SK-N-SH (cell line): ENCODE measurements at regions not wholly inside any gene's neighbourhood (a gene's known extent, or its start where the extent isn't known, plus 50 kb on each side); places are given as distances from the start of the nearest gene placed in this dataset.

Experiments used
- EP300 ChIP-seq, 2 experiments: IDR thresholded peaks; 2 replicates each; pipeline versions ENCODE4 v1.4.0 to v1.6.1; 2012; ENCODE audit warnings: borderline replicate concordance in 1 of 2, low read depth in 1 of 2, low read length in 1 of 2
- JUND ChIP-seq: IDR thresholded peaks from 2 replicates; pipeline ENCODE4 v1.4.0; 2012
- POLR2AphosphoS5 ChIP-seq: IDR thresholded peaks from 2 replicates; pipeline ENCODE4 v1.6.1; 2012; ENCODE audit warnings: low read depth, low read length
- RCOR1 ChIP-seq: fragments of 150-350 bp; IDR thresholded peaks from 2 replicates; pipeline ENCODE4 v1.6.1; 2017; ENCODE audit warnings: antibody characterized with exemption, low read length
- TF ChIP-seq, protein P1 (sequence below): fragments of 200-600 bp; sonication (generic); IDR thresholded peaks from 2 replicates; pipeline ENCODE4 v1.6.1; 2017; ENCODE audit warnings: antibody characterized with exemption, mild to moderate bottlenecking, moderate library complexity

DNA sequence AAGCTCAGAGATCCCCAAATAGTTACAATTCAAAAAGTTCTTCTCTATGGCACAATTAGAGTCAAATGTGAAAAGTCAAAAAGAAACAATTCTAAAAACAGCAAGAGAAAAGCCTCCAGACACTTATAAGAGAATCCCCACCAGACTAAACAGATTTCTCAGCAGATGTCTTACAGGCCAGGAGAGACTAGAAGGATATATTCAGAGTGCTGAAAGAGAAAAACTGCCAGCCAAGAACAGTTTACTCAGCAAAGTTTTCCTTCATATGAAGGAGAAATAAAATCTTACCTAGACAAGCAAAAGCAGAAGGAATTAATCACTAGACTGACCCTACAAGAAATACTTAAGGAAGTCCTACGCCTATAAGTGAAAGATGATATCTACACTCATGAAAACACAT, 176.1 kb upstream of the OPRM1 start:
- TF ChIP-seq POLR2AphosphoS5, result no peak
- TF ChIP-seq, protein P1, sequence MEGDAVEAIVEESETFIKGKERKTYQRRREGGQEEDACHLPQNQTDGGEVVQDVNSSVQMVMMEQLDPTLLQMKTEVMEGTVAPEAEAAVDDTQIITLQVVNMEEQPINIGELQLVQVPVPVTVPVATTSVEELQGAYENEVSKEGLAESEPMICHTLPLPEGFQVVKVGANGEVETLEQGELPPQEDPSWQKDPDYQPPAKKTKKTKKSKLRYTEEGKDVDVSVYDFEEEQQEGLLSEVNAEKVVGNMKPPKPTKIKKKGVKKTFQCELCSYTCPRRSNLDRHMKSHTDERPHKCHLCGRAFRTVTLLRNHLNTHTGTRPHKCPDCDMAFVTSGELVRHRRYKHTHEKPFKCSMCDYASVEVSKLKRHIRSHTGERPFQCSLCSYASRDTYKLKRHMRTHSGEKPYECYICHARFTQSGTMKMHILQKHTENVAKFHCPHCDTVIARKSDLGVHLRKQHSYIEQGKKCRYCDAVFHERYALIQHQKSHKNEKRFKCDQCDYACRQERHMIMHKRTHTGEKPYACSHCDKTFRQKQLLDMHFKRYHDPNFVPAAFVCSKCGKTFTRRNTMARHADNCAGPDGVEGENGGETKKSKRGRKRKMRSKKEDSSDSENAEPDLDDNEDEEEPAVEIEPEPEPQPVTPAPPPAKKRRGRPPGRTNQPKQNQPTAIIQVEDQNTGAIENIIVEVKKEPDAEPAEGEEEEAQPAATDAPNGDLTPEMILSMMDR, result no peak
- no peak for TF ChIP-seq RCOR1
- no peak for TF ChIP-seq JUND
- no peak for TF ChIP-seq EP300 (IDR thresholded peaks at IDR 0.05; ENCODE audit: borderline replicate concordance in 1 of 2, low read depth in 1 of 2, low read length in 1 of 2)
